ENCODE measurements at regions not wholly inside any gene's neighbourhood (a gene's known extent, or its start where the extent isn't known, plus 50 kb on each side); places are given as distances from the start of the nearest gene placed in this dataset.
"Not testable (repeated sequence)": the region's sequence is repeated elsewhere in the genome, so short reads cannot be mapped to it uniquely, and the experiment has no call there.

GRCh38 chr2:242080575-242081214 lies 211.2 kb downstream of the RTP5 start:
- not testable (repeated sequence) for DNase-seq

GRCh38 chr2:242084034-242084433 lies 214.5 kb downstream of the RTP5 start:
- DNase-seq = not testable (repeated sequence)

- DNase-seq = not testable (repeated sequence)
These were observed 215.6 kb downstream of the RTP5 start for GRCh38 chr2:242085024-242085674.

GRCh38 chr2:242085941-242086621 lies 216.6 kb downstream of the RTP5 start:
- DNase-seq = peak; percentile 49

GRCh38 chr2:242088044-242088443 lies 218.5 kb downstream of the RTP5 start:
- DNase-seq = not testable (repeated sequence)

- peak; percentile 93 for DNase-seq
These were observed 219.1 kb downstream of the RTP5 start for GRCh38 chr2:242088471-242089212.

GRCh38 chr2:242089213-242089549 lies 219.7 kb downstream of the RTP5 start:
- DNase-seq = not testable (repeated sequence)

- not testable (repeated sequence) for DNase-seq
These were observed 227.7 kb downstream of the RTP5 start for GRCh38 chr2:242097278-242097677.

- no peak for DNase-seq
These were observed 228.5 kb downstream of the RTP5 start for GRCh38 chr2:242098034-242098433.

GRCh38 chr2:242098445-242099128 lies 229.1 kb downstream of the RTP5 start:
- DNase-seq = no peak

GRCh38 chr2:242103093-242103492 lies 233.6 kb downstream of the RTP5 start:
- not testable (repeated sequence) for DNase-seq

- DNase-seq = not testable (repeated sequence)
These were observed 234.8 kb downstream of the RTP5 start for GRCh38 chr2:242104202-242104956.

- DNase-seq = not testable (repeated sequence)
These were observed 237.5 kb downstream of the RTP5 start for GRCh38 chr2:242107065-242107464.

GRCh38 chr2:242108797-242109500 lies 239.4 kb downstream of the RTP5 start:
- not testable (repeated sequence) for DNase-seq

GRCh38 chr2:242109819-242110218 lies 240.3 kb downstream of the RTP5 start:
- DNase-seq = not testable (repeated sequence)

- DNase-seq = not testable (repeated sequence)
These were observed 242.4 kb downstream of the RTP5 start for GRCh38 chr2:242111954-242112353.

- not testable (repeated sequence) for DNase-seq
These were observed 244.0 kb downstream of the RTP5 start for GRCh38 chr2:242113492-242113891.

GRCh38 chr2:242116676-242117075 lies 247.1 kb downstream of the RTP5 start:
- not testable (repeated sequence) for DNase-seq

- DNase-seq = not testable (repeated sequence)
These were observed 247.8 kb downstream of the RTP5 start for GRCh38 chr2:242117305-242117704.

GRCh38 chr2:242119682-242120081 lies 250.2 kb downstream of the RTP5 start:
- not testable (repeated sequence) for DNase-seq

GRCh38 chr2:242130682-242131081 lies 261.2 kb downstream of the RTP5 start:
- not testable (repeated sequence) for DNase-seq
